Hepatocyte (in vitro differentiated cells): ENCODE measurements at regions not wholly inside any gene's neighbourhood (a gene's known extent, or its start where the extent isn't known, plus 50 kb on each side); places are given as distances from the start of the nearest gene placed in this dataset.

Experiments
- DNase-seq: peaks from one replicate; pipeline ENCODE4 v3.0.0-alpha.2; 2016; ENCODE audit warnings: low spot score
- H2AFZ ChIP-seq: fragments of 200-600 bp; sonication (generic); 2 replicates; pipeline ENCODE4 v1.6.0; 2016; ENCODE audit warnings: antibody characterized with exemption, mild to moderate bottlenecking
- H3K27ac ChIP-seq: fragments of 200-600 bp; sonication (generic); 2 replicates; pipeline ENCODE4 v1.5.1; 2016; ENCODE audit warnings: mild to moderate bottlenecking
- H3K27me3 ChIP-seq: fragments of 200-600 bp; sonication (generic); 2 replicates; pipeline ENCODE4 v1.6.1; 2016
- H3K36me3 ChIP-seq: fragments of 200-600 bp; sonication (generic); replicated peaks from 2 replicates; pipeline ENCODE4 v1.5.1; 2016; ENCODE audit warnings: low read depth; ENCODE audit not compliant: insufficient read depth
- H3K4me1 ChIP-seq: fragments of 200-600 bp; sonication (generic); 2 replicates; pipeline ENCODE4 v1.5.1; 2016; ENCODE audit warnings: mild to moderate bottlenecking, moderate library complexity; ENCODE audit not compliant: insufficient read depth
- H3K4me2 ChIP-seq: fragments of 200-600 bp; sonication (generic); 2 replicates; pipeline ENCODE4 v1.6.0; 2016
- H3K4me3 ChIP-seq: fragments of 200-600 bp; sonication (generic); 2 replicates; pipeline ENCODE4 v1.5.1; 2016; ENCODE audit warnings: mild to moderate bottlenecking
- H3K79me2 ChIP-seq: fragments of 200-600 bp; sonication (generic); 2 replicates; pipeline ENCODE4 v1.6.0; 2017; ENCODE audit warnings: mild to moderate bottlenecking
- H3K9me2 ChIP-seq: fragments of 200-600 bp; sonication (generic); replicated peaks from 2 replicates; pipeline ENCODE4 v1.6.0; 2017; ENCODE audit warnings: mild to moderate bottlenecking; ENCODE audit not compliant: insufficient read depth
- H3K9me3 ChIP-seq: fragments of 200-600 bp; sonication (generic); 2 replicates; pipeline ENCODE4 v1.5.1; 2016; ENCODE audit warnings: low read depth, mild to moderate bottlenecking
- H4K20me1 ChIP-seq: fragments of 200-600 bp; sonication (generic); 2 replicates; pipeline ENCODE4 v1.6.0; 2016; ENCODE audit warnings: mild to moderate bottlenecking; ENCODE audit not compliant: insufficient read depth, poor library complexity, severe bottlenecking
- CTCF ChIP-seq: fragments of 200-600 bp; sonication (generic); IDR thresholded peaks from 2 replicates; pipeline ENCODE4 v1.5.1; 2016; ENCODE audit warnings: antibody characterized with exemption, mild to moderate bottlenecking; ENCODE audit not compliant: poor library complexity
- EZH2 ChIP-seq: fragments of 200-600 bp; sonication (generic); IDR thresholded peaks from 2 replicates; pipeline ENCODE4 v1.6.1; 2016; ENCODE audit warnings: antibody characterized with exemption, mild to moderate bottlenecking, borderline replicate concordance
- EZH2phosphoT487 ChIP-seq: fragments of 200-600 bp; sonication (generic); IDR thresholded peaks from one replicate; pipeline ENCODE4 v1.6.1; 2018; ENCODE audit warnings: antibody characterized with exemption, mild to moderate bottlenecking, low read depth, moderate library complexity; ENCODE audit not compliant: unreplicated experiment, severe bottlenecking
- WGBS: methylation state at CpG from one replicate; pipeline ENCODE4 v1.1.6; 2016; ENCODE audit warnings: low lambda C conversion rate; ENCODE audit errors: missing lambda C conversion rate; 5-methylcytosine and 5-hydroxymethylcytosine counted together

GRCh38 chr10:52442576-52442975 is 128.5 kb downstream of the DKK1 start:
- Histone ChIP-seq H3K4me1 (no peaks in the 10 kb centered on the region), H3K27me3 (no peaks in the 10 kb centered on the region), H3K9me2 (no peaks in the 10 kb centered on the region), H3K79me2 (no peaks in the 10 kb centered on the region), H3K36me3 (no peaks in the 10 kb centered on the region), H3K27ac (peak overlapping the region; percentile 64), H4K20me1 (no peaks in the 10 kb centered on the region), H2AFZ (no peak overlapping the region), H3K4me3 (no peak overlapping the region), H3K9me3 (no peaks in the 10 kb centered on the region), H3K4me2 (no peak overlapping the region)
- TF ChIP-seq EZH2, result no peak
- TF ChIP-seq CTCF, result no peak
- no peak for TF ChIP-seq EZH2phosphoT487
- DNase-seq, result no peak

GRCh38 chr10:52443419-52444388 is 129.6 kb downstream of the DKK1 start:
- no peak for DNase-seq
- peak overlapping the region; percentile 64 for H3K27ac ChIP-seq
- TF ChIP-seq EZH2 (no peak), EZH2phosphoT487 (no peak), CTCF (no peak)
- H3K4me2 ChIP-seq, result no peak overlapping the region
- no peak overlapping the region for H3K4me3 ChIP-seq
- H3K4me1 ChIP-seq, result no peaks in the 10 kb centered on the region
- no peaks in the 10 kb centered on the region for H3K36me3 ChIP-seq
- no peaks in the 10 kb centered on the region for H3K9me3 ChIP-seq
- no peaks in the 10 kb centered on the region for H3K27me3 ChIP-seq
- H2AFZ ChIP-seq, result no peak overlapping the region
- H3K79me2 ChIP-seq, result no peaks in the 10 kb centered on the region
- no peaks in the 10 kb centered on the region for H3K9me2 ChIP-seq
- WGBS, result 46% methylated on average over 3 of the region's 3 CpGs
- no peaks in the 10 kb centered on the region for H4K20me1 ChIP-seq

GRCh38 chr10:52446391-52446790 is 132.3 kb downstream of the DKK1 start:
- no peaks in the 10 kb centered on the region for H3K9me3 ChIP-seq
- H3K4me1 ChIP-seq, result no peaks in the 10 kb centered on the region
- no peak overlapping the region for H3K4me2 ChIP-seq
- H4K20me1 ChIP-seq, result no peaks in the 10 kb centered on the region
- H2AFZ ChIP-seq, result no peak overlapping the region
- H3K79me2 ChIP-seq, result no peaks in the 10 kb centered on the region
- H3K27ac ChIP-seq, result no peak overlapping the region
- H3K27me3 ChIP-seq, result no peaks in the 10 kb centered on the region
- no peaks in the 10 kb centered on the region for H3K36me3 ChIP-seq
- H3K4me3 ChIP-seq, result no peak overlapping the region
- no peak for TF ChIP-seq EZH2phosphoT487
- TF ChIP-seq EZH2, result no peak
- TF ChIP-seq CTCF, result no peak
- 67% methylated on average over 5 of the region's 5 CpGs for WGBS
- DNase-seq, result no peak
- H3K9me2 ChIP-seq, result no peaks in the 10 kb centered on the region
